H1 (cell line): ENCODE measurements at regions not wholly inside any gene's neighbourhood (a gene's known extent, or its start where the extent isn't known, plus 50 kb on each side); places are given as distances from the start of the nearest gene placed in this dataset.

ENCODE experiments used
- CTCF ChIA-PET: fragments of 300-600 bp; sonication (Branson Sonifier 250); formaldehyde crosslinking; loops from one replicate; lab custom pipeline; 2021; ENCODE audit not compliant: partially characterized antibody; lab: Charles Lee
- POLR2A ChIA-PET: fragments of 300-600 bp; sonication (Branson Sonifier 250); formaldehyde crosslinking; loops from one replicate; lab custom pipeline; 2021; ENCODE audit warnings: inconsistent platforms; ENCODE audit not compliant: partially characterized antibody; lab: Charles Lee
- DNase-seq, 2 experiments: peaks; one replicate each; pipeline versions ENCODE4 v3.0.0 to v3.0.0-alpha.2; 2010 to 2022; ENCODE audit warnings: low spot score in 2 of 2, low read depth in 1 of 2, mixed read lengths in 1 of 2
- FAIRE-seq: peaks from 2 replicates; lab custom pipeline; 2011; peaks lifted over from hg19 to GRCh38; lab: Jason Lieb, UNC
- H2AFZ ChIP-seq: 2 replicates; pipeline ENCODE4 v1.8.1; 2012; ENCODE audit warnings: low read length, inconsistent platforms
- H2AK5ac ChIP-seq: 2 replicates; pipeline ENCODE4 v1.6.1; 2013; ENCODE audit warnings: low read depth, low read length
- H2BK120ac ChIP-seq: replicated peaks from 2 replicates; pipeline ENCODE3; 2013; ENCODE audit warnings: low read depth, low read length, inconsistent platforms
- H2BK12ac ChIP-seq: 2 replicates; pipeline ENCODE4 v1.6.1; 2013; ENCODE audit warnings: low read depth, low read length
- H2BK15ac ChIP-seq: 2 replicates; pipeline ENCODE4 v1.6.1; 2013; ENCODE audit warnings: low read length
- H2BK20ac ChIP-seq: 2 replicates; pipeline ENCODE4 v1.6.1; 2013; ENCODE audit warnings: low read length
- H2BK5ac ChIP-seq: 2 replicates; pipeline ENCODE4 v1.6.1; 2013; ENCODE audit warnings: low read depth, low read length
- H3K14ac ChIP-seq: 2 replicates; pipeline ENCODE4 v1.6.1; 2013; ENCODE audit warnings: inconsistent platforms; ENCODE audit not compliant: insufficient read length
- H3K18ac ChIP-seq: 2 replicates; pipeline ENCODE4 v1.6.1; 2013; ENCODE audit warnings: low read length; ENCODE audit errors: extremely low read depth
- H3K23ac ChIP-seq: 2 replicates; pipeline ENCODE4 v1.6.1; 2013; ENCODE audit warnings: inconsistent platforms; ENCODE audit not compliant: insufficient read length
- H3K23me2 ChIP-seq: 2 replicates; pipeline ENCODE4 v1.6.1; 2013; ENCODE audit warnings: low read depth, low read length
- H3K27ac ChIP-seq: 2 replicates; pipeline ENCODE4 v1.6.1; 2011; ENCODE audit warnings: low read depth, low read length, inconsistent platforms
- H3K27me3 ChIP-seq, 4 experiments: replicated peaks in 1 of 4; 1 replicate in 1 of 4; 2 replicates in 3 of 4; pipeline versions ENCODE4 v1.6.1 to v1.8.1; 2011 to 2013; ENCODE audit warnings: low read length in 3 of 4, mild to moderate bottlenecking in 3 of 4, inconsistent platforms in 2 of 4, mixed read lengths in 2 of 4, moderate library complexity in 1 of 4; ENCODE audit not compliant: control insufficient read depth in 3 of 4, insufficient read depth in 3 of 4; ENCODE audit errors: extremely low read depth in 1 of 4
- H3K36me3 ChIP-seq, 4 experiments: 2 replicates each; pipeline versions ENCODE4 v1.6.1 to v1.8.1; 2011 to 2013; ENCODE audit warnings: mild to moderate bottlenecking in 4 of 4, low read length in 3 of 4, moderate library complexity in 2 of 4, control low read depth in 1 of 4, inconsistent platforms in 1 of 4; ENCODE audit not compliant: insufficient read depth in 4 of 4, control insufficient read depth in 2 of 4
- H3K4ac ChIP-seq: replicated peaks from 2 replicates; pipeline ENCODE3; 2013; ENCODE audit warnings: low read length, low read depth, mixed read lengths, inconsistent platforms; ENCODE audit not compliant: insufficient read length
- H3K4me1 ChIP-seq, 4 experiments: replicated peaks in 1 of 4; 1 replicate in 1 of 4; 2 replicates in 3 of 4; pipeline versions ENCODE4 v1.6.1 to v1.8.1; 2011 to 2013; ENCODE audit warnings: low read length in 3 of 4, inconsistent platforms in 2 of 4, mixed read lengths in 1 of 4; ENCODE audit not compliant: insufficient read depth in 4 of 4, control insufficient read depth in 3 of 4
- H3K4me2 ChIP-seq, 2 experiments: 2 replicates each; pipeline versions ENCODE4 v1.6.1 to v1.8.1; 2011 to 2013; ENCODE audit warnings: low read depth in 2 of 2, low read length in 2 of 2, control low read depth in 1 of 2, inconsistent platforms in 1 of 2, mild to moderate bottlenecking in 1 of 2; ENCODE audit not compliant: insufficient read depth in 1 of 2
- H3K4me3 ChIP-seq, 4 experiments: fragments of 200-600, 300-600 bp in 1 of 4; sonication (generic), shearing (Covaris generic), sonication (Bioruptor Twin) in 1 of 4; 2 replicates each; pipeline versions ENCODE4 v1.5.1 to v1.8.1; 2011 to 2016; ENCODE audit warnings: low read length in 4 of 4, low read depth in 3 of 4, control low read depth in 2 of 4, inconsistent platforms in 2 of 4, mild to moderate bottlenecking in 2 of 4, mixed read lengths in 1 of 4, moderate library complexity in 1 of 4; ENCODE audit not compliant: insufficient read depth in 2 of 4; ENCODE audit errors: extremely low read depth in 1 of 4
- H3K56ac ChIP-seq: replicated peaks from 2 replicates; pipeline ENCODE3; 2013; ENCODE audit warnings: low read depth, mild to moderate bottlenecking, mixed read lengths, low read length, inconsistent platforms; ENCODE audit not compliant: insufficient read length
- H3K79me1 ChIP-seq: 2 replicates; pipeline ENCODE4 v1.6.1; 2013; ENCODE audit warnings: low read depth, low read length, control low read depth
- H3K79me2 ChIP-seq, 2 experiments: 2 replicates each; pipeline versions ENCODE4 v1.6.1 to v1.8.1; 2012 to 2013; ENCODE audit warnings: low read length in 2 of 2, mild to moderate bottlenecking in 2 of 2, inconsistent platforms in 1 of 2; ENCODE audit not compliant: insufficient read depth in 2 of 2, control insufficient read depth in 1 of 2
- H3K9ac ChIP-seq, 4 experiments: replicated peaks in 1 of 4; 1 replicate in 1 of 4; 2 replicates in 3 of 4; pipeline versions ENCODE4 v1.6.1 to v1.8.1; 2011 to 2013; ENCODE audit warnings: low read depth in 3 of 4, low read length in 3 of 4, control low read depth in 2 of 4, mild to moderate bottlenecking in 2 of 4, moderate library complexity in 2 of 4, inconsistent platforms in 1 of 4; ENCODE audit errors: extremely low read depth in 1 of 4
- H3K9me3 ChIP-seq, 2 experiments: 2 replicates each; pipeline versions ENCODE4 v1.6.1 to v1.8.1; 2012 to 2013; ENCODE audit warnings: mild to moderate bottlenecking in 2 of 2, moderate library complexity in 2 of 2, control low read depth in 1 of 2, inconsistent platforms in 1 of 2, low read depth in 1 of 2, low read length in 1 of 2, mixed read lengths in 1 of 2; ENCODE audit not compliant: insufficient read depth in 2 of 2
- H4K20me1 ChIP-seq, 2 experiments: replicated peaks in 1 of 2; 2 replicates each; pipeline versions ENCODE3 to v1.8.1; 2011 to 2013; ENCODE audit warnings: inconsistent platforms in 2 of 2, low read length in 2 of 2, mild to moderate bottlenecking in 1 of 2; ENCODE audit not compliant: insufficient read depth in 2 of 2, control insufficient read depth in 1 of 2
- H4K5ac ChIP-seq: 2 replicates; pipeline ENCODE4 v1.6.1; 2013; ENCODE audit warnings: low read length, low read depth, mixed read lengths, inconsistent platforms; ENCODE audit not compliant: insufficient read length
- H4K8ac ChIP-seq: 2 replicates; pipeline ENCODE4 v1.8.0; 2013; ENCODE audit warnings: mild to moderate bottlenecking, moderate library complexity, low read length, inconsistent platforms; ENCODE audit not compliant: insufficient read depth; ENCODE audit errors: extremely low read depth
- H4K91ac ChIP-seq: replicated peaks from 2 replicates; pipeline ENCODE3; 2013; ENCODE audit warnings: low read length, mixed read lengths, inconsistent platforms; ENCODE audit not compliant: insufficient read length
- CBX5 ChIP-seq: fragments of 300-800, 300-1000 bp; sonication (generic); IDR thresholded peaks from 2 replicates; pipeline ENCODE4 v1.7.1; 2016; ENCODE audit warnings: antibody characterized with exemption, low read length, low read depth
- E2F6 ChIP-seq: IDR thresholded peaks from 2 replicates; pipeline ENCODE4 v1.6.1; 2012; ENCODE audit warnings: inconsistent platforms
- EZH2 ChIP-seq: fragments of 200-600 bp; sonication (generic); IDR thresholded peaks from 2 replicates; pipeline ENCODE4 v1.7.1; 2012; ENCODE audit warnings: low read depth, mild to moderate bottlenecking, moderate library complexity, low read length, inconsistent platforms; ENCODE audit not compliant: severe bottlenecking
- PHF8 ChIP-seq: fragments of 200-600 bp; sonication (generic); conservative IDR thresholded peaks from 2 replicates; pipeline ENCODE4 v1.7.1; 2012; ENCODE audit warnings: low read depth, mild to moderate bottlenecking, inconsistent platforms, low read length, moderate library complexity
- RFX5 ChIP-seq: IDR thresholded peaks from 2 replicates; pipeline ENCODE4 v1.6.1; 2011; ENCODE audit warnings: low read depth, low read length, improper control_type of control experiment, borderline replicate concordance
- SIRT6 ChIP-seq: IDR thresholded peaks from one replicate; pipeline ENCODE4 v1.7.1; 2012; ENCODE audit warnings: low read length, inconsistent platforms
- SUZ12 ChIP-seq: fragments of 200-600 bp; sonication (generic); IDR thresholded peaks from 2 replicates; pipeline ENCODE4 v1.6.1; 2012; ENCODE audit warnings: mild to moderate bottlenecking, inconsistent platforms, low read length, moderate library complexity, mixed read lengths
- ZNF274 ChIP-seq: IDR thresholded peaks from 2 replicates; pipeline ENCODE4 v1.7.0; 2012; ENCODE audit warnings: low read length, borderline replicate concordance; ENCODE audit errors: extremely low read depth
- WGBS, 2 experiments: shearing (Covaris generic) in 1 of 2; methylation state at CpG; one replicate each; pipeline versions ENCODE4 v1.1.6 to v1.1.7; 2013 to 2015; ENCODE audit warnings: low lambda C conversion rate in 2 of 2, mixed read lengths in 2 of 2, inconsistent platforms in 1 of 2, low coverage in 1 of 2, missing lambda C conversion rate in 1 of 2; ENCODE audit not compliant: insufficient replicate concordance in 2 of 2, insufficient coverage in 1 of 2, insufficient read length in 1 of 2; ENCODE audit errors: extremely low coverage in 1 of 2, missing lambda C conversion rate in 1 of 2; 5-methylcytosine and 5-hydroxymethylcytosine counted together

DNA sequence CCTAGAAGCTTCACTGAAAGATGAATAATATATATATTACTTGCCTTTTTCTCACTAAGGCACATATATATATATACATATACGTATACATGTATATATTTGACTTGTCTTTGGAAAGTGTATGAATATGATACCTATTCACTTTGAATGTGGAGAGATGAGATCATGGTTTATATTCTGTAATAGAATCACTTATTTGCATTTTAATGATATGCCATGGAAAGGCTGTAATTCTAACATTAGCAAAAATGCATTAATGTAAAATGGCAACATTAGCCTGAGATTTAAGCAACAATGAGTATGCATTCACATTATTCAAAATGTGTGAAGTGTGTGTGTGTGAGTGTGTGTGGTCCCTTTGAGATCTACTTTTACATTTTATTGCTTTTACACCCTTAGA lies 54.5 kb upstream of the PRKD1 start:
- Histone ChIP-seq H2BK20ac (no peak overlapping the region), H3K4me3 (no peak overlapping the region), H3K27me3 (no peaks in the 10 kb centered on the region), H2AFZ (no peak overlapping the region), H2AK5ac (no peak overlapping the region), H4K91ac (no peak overlapping the region), H4K5ac (no peak overlapping the region), H3K56ac (no peak overlapping the region), H3K4me2 (no peak overlapping the region), H2BK5ac (no peak overlapping the region), H3K9ac (no peak overlapping the region), H3K14ac (no peak overlapping the region), H4K8ac (no peak overlapping the region), H3K27ac (no peak overlapping the region), H3K4ac (no peak overlapping the region), H2BK120ac (no peak overlapping the region), H3K23me2 (no peaks in the 10 kb centered on the region; the same call in 1 of the 2 replicates), H3K79me1 (no peaks in the 10 kb centered on the region), H3K23ac (no peak overlapping the region), H3K9me3 (no peaks in the 10 kb centered on the region), H2BK15ac (no peak overlapping the region), H3K4me1 (no peaks in the 10 kb centered on the region), H3K79me2 (no peaks in the 10 kb centered on the region), H3K18ac (no peak overlapping the region), H2BK12ac (no peak overlapping the region), H3K36me3 (no peaks in the 10 kb centered on the region), H4K20me1 (no peaks in the 10 kb centered on the region)
- 93% methylated on average over 1 of the region's 1 CpG; no CpG with 5 or more reads in 1 of the 2 experiments for WGBS, 2 experiments
- TF ChIP-seq CBX5 = no peak
- TF ChIP-seq SIRT6 = no peak
- no peak for TF ChIP-seq ZNF274
- no peak for TF ChIP-seq EZH2
- TF ChIP-seq PHF8 = no peak
- no peak for TF ChIP-seq E2F6
- no peak for TF ChIP-seq RFX5
- no peak for TF ChIP-seq SUZ12
- FAIRE-seq (no peak), DNase-seq (no peak)
- POLR2A ChIA-PET = no interaction called here
- CTCF ChIA-PET = no interaction called here
